H1 (cell line): ENCODE measurements at regions not wholly inside any gene's neighbourhood (a gene's known extent, or its start where the extent isn't known, plus 50 kb on each side); places are given as distances from the start of the nearest gene placed in this dataset.

ENCODE experiments used
- CTCF ChIA-PET: fragments of 300-600 bp; sonication (Branson Sonifier 250); formaldehyde crosslinking; loops from one replicate; lab custom pipeline; 2021; ENCODE audit not compliant: partially characterized antibody; lab: Charles Lee
- POLR2A ChIA-PET: fragments of 300-600 bp; sonication (Branson Sonifier 250); formaldehyde crosslinking; loops from one replicate; lab custom pipeline; 2021; ENCODE audit warnings: inconsistent platforms; ENCODE audit not compliant: partially characterized antibody; lab: Charles Lee
- DNase-seq, 2 experiments: peaks; one replicate each; pipeline versions ENCODE4 v3.0.0 to v3.0.0-alpha.2; 2010 to 2022; ENCODE audit warnings: low spot score in 2 of 2, low read depth in 1 of 2, mixed read lengths in 1 of 2
- FAIRE-seq: peaks from 2 replicates; lab custom pipeline; 2011; peaks lifted over from hg19 to GRCh38; lab: Jason Lieb, UNC
- H2AFZ ChIP-seq: 2 replicates; pipeline ENCODE4 v1.8.1; 2012; ENCODE audit warnings: low read length, inconsistent platforms
- H2AK5ac ChIP-seq: 2 replicates; pipeline ENCODE4 v1.6.1; 2013; ENCODE audit warnings: low read depth, low read length
- H2BK120ac ChIP-seq: replicated peaks from 2 replicates; pipeline ENCODE3; 2013; ENCODE audit warnings: low read depth, low read length, inconsistent platforms
- H2BK12ac ChIP-seq: 2 replicates; pipeline ENCODE4 v1.6.1; 2013; ENCODE audit warnings: low read depth, low read length
- H2BK15ac ChIP-seq: 2 replicates; pipeline ENCODE4 v1.6.1; 2013; ENCODE audit warnings: low read length
- H2BK20ac ChIP-seq: 2 replicates; pipeline ENCODE4 v1.6.1; 2013; ENCODE audit warnings: low read length
- H2BK5ac ChIP-seq: 2 replicates; pipeline ENCODE4 v1.6.1; 2013; ENCODE audit warnings: low read depth, low read length
- H3K14ac ChIP-seq: 2 replicates; pipeline ENCODE4 v1.6.1; 2013; ENCODE audit warnings: inconsistent platforms; ENCODE audit not compliant: insufficient read length
- H3K18ac ChIP-seq: 2 replicates; pipeline ENCODE4 v1.6.1; 2013; ENCODE audit warnings: low read length; ENCODE audit errors: extremely low read depth
- H3K23ac ChIP-seq: 2 replicates; pipeline ENCODE4 v1.6.1; 2013; ENCODE audit warnings: inconsistent platforms; ENCODE audit not compliant: insufficient read length
- H3K23me2 ChIP-seq: 2 replicates; pipeline ENCODE4 v1.6.1; 2013; ENCODE audit warnings: low read depth, low read length
- H3K27ac ChIP-seq: 2 replicates; pipeline ENCODE4 v1.6.1; 2011; ENCODE audit warnings: low read depth, low read length, inconsistent platforms
- H3K27me3 ChIP-seq, 4 experiments: replicated peaks in 1 of 4; 1 replicate in 1 of 4; 2 replicates in 3 of 4; pipeline versions ENCODE4 v1.6.1 to v1.8.1; 2011 to 2013; ENCODE audit warnings: low read length in 3 of 4, mild to moderate bottlenecking in 3 of 4, inconsistent platforms in 2 of 4, mixed read lengths in 2 of 4, moderate library complexity in 1 of 4; ENCODE audit not compliant: control insufficient read depth in 3 of 4, insufficient read depth in 3 of 4; ENCODE audit errors: extremely low read depth in 1 of 4
- H3K36me3 ChIP-seq, 4 experiments: 2 replicates each; pipeline versions ENCODE4 v1.6.1 to v1.8.1; 2011 to 2013; ENCODE audit warnings: mild to moderate bottlenecking in 4 of 4, low read length in 3 of 4, moderate library complexity in 2 of 4, control low read depth in 1 of 4, inconsistent platforms in 1 of 4; ENCODE audit not compliant: insufficient read depth in 4 of 4, control insufficient read depth in 2 of 4
- H3K4ac ChIP-seq: replicated peaks from 2 replicates; pipeline ENCODE3; 2013; ENCODE audit warnings: low read length, low read depth, mixed read lengths, inconsistent platforms; ENCODE audit not compliant: insufficient read length
- H3K4me1 ChIP-seq, 4 experiments: replicated peaks in 1 of 4; 1 replicate in 1 of 4; 2 replicates in 3 of 4; pipeline versions ENCODE4 v1.6.1 to v1.8.1; 2011 to 2013; ENCODE audit warnings: low read length in 3 of 4, inconsistent platforms in 2 of 4, mixed read lengths in 1 of 4; ENCODE audit not compliant: insufficient read depth in 4 of 4, control insufficient read depth in 3 of 4
- H3K4me2 ChIP-seq, 2 experiments: 2 replicates each; pipeline versions ENCODE4 v1.6.1 to v1.8.1; 2011 to 2013; ENCODE audit warnings: low read depth in 2 of 2, low read length in 2 of 2, control low read depth in 1 of 2, inconsistent platforms in 1 of 2, mild to moderate bottlenecking in 1 of 2; ENCODE audit not compliant: insufficient read depth in 1 of 2
- H3K4me3 ChIP-seq, 4 experiments: fragments of 200-600, 300-600 bp in 1 of 4; sonication (generic), shearing (Covaris generic), sonication (Bioruptor Twin) in 1 of 4; 2 replicates each; pipeline versions ENCODE4 v1.5.1 to v1.8.1; 2011 to 2016; ENCODE audit warnings: low read length in 4 of 4, low read depth in 3 of 4, control low read depth in 2 of 4, inconsistent platforms in 2 of 4, mild to moderate bottlenecking in 2 of 4, mixed read lengths in 1 of 4, moderate library complexity in 1 of 4; ENCODE audit not compliant: insufficient read depth in 2 of 4; ENCODE audit errors: extremely low read depth in 1 of 4
- H3K56ac ChIP-seq: replicated peaks from 2 replicates; pipeline ENCODE3; 2013; ENCODE audit warnings: low read depth, mild to moderate bottlenecking, mixed read lengths, low read length, inconsistent platforms; ENCODE audit not compliant: insufficient read length
- H3K79me1 ChIP-seq: 2 replicates; pipeline ENCODE4 v1.6.1; 2013; ENCODE audit warnings: low read depth, low read length, control low read depth
- H3K79me2 ChIP-seq, 2 experiments: 2 replicates each; pipeline versions ENCODE4 v1.6.1 to v1.8.1; 2012 to 2013; ENCODE audit warnings: low read length in 2 of 2, mild to moderate bottlenecking in 2 of 2, inconsistent platforms in 1 of 2; ENCODE audit not compliant: insufficient read depth in 2 of 2, control insufficient read depth in 1 of 2
- H3K9ac ChIP-seq, 4 experiments: replicated peaks in 1 of 4; 1 replicate in 1 of 4; 2 replicates in 3 of 4; pipeline versions ENCODE4 v1.6.1 to v1.8.1; 2011 to 2013; ENCODE audit warnings: low read depth in 3 of 4, low read length in 3 of 4, control low read depth in 2 of 4, mild to moderate bottlenecking in 2 of 4, moderate library complexity in 2 of 4, inconsistent platforms in 1 of 4; ENCODE audit errors: extremely low read depth in 1 of 4
- H3K9me3 ChIP-seq, 2 experiments: 2 replicates each; pipeline versions ENCODE4 v1.6.1 to v1.8.1; 2012 to 2013; ENCODE audit warnings: mild to moderate bottlenecking in 2 of 2, moderate library complexity in 2 of 2, control low read depth in 1 of 2, inconsistent platforms in 1 of 2, low read depth in 1 of 2, low read length in 1 of 2, mixed read lengths in 1 of 2; ENCODE audit not compliant: insufficient read depth in 2 of 2
- H4K20me1 ChIP-seq, 2 experiments: replicated peaks in 1 of 2; 2 replicates each; pipeline versions ENCODE3 to v1.8.1; 2011 to 2013; ENCODE audit warnings: inconsistent platforms in 2 of 2, low read length in 2 of 2, mild to moderate bottlenecking in 1 of 2; ENCODE audit not compliant: insufficient read depth in 2 of 2, control insufficient read depth in 1 of 2
- H4K5ac ChIP-seq: 2 replicates; pipeline ENCODE4 v1.6.1; 2013; ENCODE audit warnings: low read length, low read depth, mixed read lengths, inconsistent platforms; ENCODE audit not compliant: insufficient read length
- H4K8ac ChIP-seq: 2 replicates; pipeline ENCODE4 v1.8.0; 2013; ENCODE audit warnings: mild to moderate bottlenecking, moderate library complexity, low read length, inconsistent platforms; ENCODE audit not compliant: insufficient read depth; ENCODE audit errors: extremely low read depth
- H4K91ac ChIP-seq: replicated peaks from 2 replicates; pipeline ENCODE3; 2013; ENCODE audit warnings: low read length, mixed read lengths, inconsistent platforms; ENCODE audit not compliant: insufficient read length
- CBX8 ChIP-seq: fragments of 300-800, 300-1000 bp; sonication (generic); IDR thresholded peaks from 2 replicates; pipeline ENCODE4 v1.7.1; 2016; ENCODE audit warnings: low read depth, low read length, borderline replicate concordance
- CEBPB ChIP-seq: IDR thresholded peaks from 2 replicates; pipeline ENCODE4 v1.6.1; 2012; ENCODE audit warnings: low read depth, low read length
- E2F6 ChIP-seq: IDR thresholded peaks from 2 replicates; pipeline ENCODE4 v1.6.1; 2012; ENCODE audit warnings: inconsistent platforms
- FOSL1 ChIP-seq: IDR thresholded peaks from 2 replicates; pipeline ENCODE4 v1.6.1; 2011; ENCODE audit warnings: mild to moderate bottlenecking, low read depth, low read length, moderate library complexity; ENCODE audit not compliant: insufficient read depth
- KDM5A ChIP-seq: fragments of 200-600 bp; IDR thresholded peaks from 2 replicates; pipeline ENCODE4 v1.7.1; 2012; ENCODE audit warnings: mild to moderate bottlenecking, low read length, inconsistent platforms, mixed read lengths
- MAX ChIP-seq: IDR thresholded peaks from 2 replicates; pipeline ENCODE4 v1.6.1; 2012; ENCODE audit warnings: inconsistent platforms
- NANOG ChIP-seq: IDR thresholded peaks from 2 replicates; pipeline ENCODE4 v1.6.1; 2011; ENCODE audit warnings: low read length, low read depth, mild to moderate bottlenecking, inconsistent platforms; ENCODE audit not compliant: insufficient read depth, poor library complexity, severe bottlenecking
- RXRA ChIP-seq: IDR thresholded peaks from 2 replicates; pipeline ENCODE4 v1.6.1; 2011; ENCODE audit warnings: low read depth, mild to moderate bottlenecking, low read length, moderate library complexity; ENCODE audit not compliant: insufficient read depth
- SIX5 ChIP-seq: IDR thresholded peaks from 2 replicates; pipeline ENCODE4 v1.6.1; 2011; ENCODE audit warnings: mild to moderate bottlenecking, low read depth, low read length
- TAF7 ChIP-seq: optimal IDR thresholded peaks from 2 replicates; pipeline ENCODE3; 2011; ENCODE audit warnings: low read depth, mild to moderate bottlenecking, inconsistent platforms, low read length, moderate library complexity, borderline replicate concordance
- TBP ChIP-seq: IDR thresholded peaks from 2 replicates; pipeline ENCODE4 v1.6.1; 2011; ENCODE audit warnings: low read depth, low read length, improper control_type of control experiment
- USF2 ChIP-seq: IDR thresholded peaks from 2 replicates; pipeline ENCODE4 v1.6.1; 2011; ENCODE audit warnings: low read length, improper control_type of control experiment
- WGBS, 2 experiments: shearing (Covaris generic) in 1 of 2; methylation state at CpG; one replicate each; pipeline versions ENCODE4 v1.1.6 to v1.1.7; 2013 to 2015; ENCODE audit warnings: low lambda C conversion rate in 2 of 2, mixed read lengths in 2 of 2, inconsistent platforms in 1 of 2, low coverage in 1 of 2, missing lambda C conversion rate in 1 of 2; ENCODE audit not compliant: insufficient replicate concordance in 2 of 2, insufficient coverage in 1 of 2, insufficient read length in 1 of 2; ENCODE audit errors: extremely low coverage in 1 of 2, missing lambda C conversion rate in 1 of 2; 5-methylcytosine and 5-hydroxymethylcytosine counted together

GRCh38 chr15:69917056-69917455 lies 180.7 kb downstream of the TLE3 start:
- ChIA-PET CTCF (interaction anchor here (0.6 to 1.2 kb wide), 5 partner anchors 10 to 183 kb away, joined by 3 to 4 read pairs (median 3); no protein-coding TSS in a partner anchor), POLR2A (no interaction called here)
- Histone ChIP-seq H4K91ac (no peak overlapping the region), H3K79me1 (no peaks in the 10 kb centered on the region), H3K27me3 (peaks cover 0 to 5% (median 3%) of the 10 kb centered on the region in 4 experiments; a peak in 3 of 7 replicates), H2AFZ (no peak overlapping the region), H2AK5ac (no peak overlapping the region), H2BK120ac (no peak overlapping the region), H3K27ac (no peak overlapping the region), H3K23ac (no peak overlapping the region), H4K20me1 (no peaks in the 10 kb centered on the region), H2BK12ac (no peak overlapping the region), H4K8ac (no peak overlapping the region), H2BK20ac (no peak overlapping the region), H3K9ac (no peak overlapping the region), H3K23me2 (no peaks in the 10 kb centered on the region; the same call in 1 of the 2 replicates), H3K4me3 (no peak overlapping the region), H3K4me1 (peaks cover 3 to 18% (median 8%) of the 10 kb centered on the region in 4 experiments), H3K9me3 (no peaks in the 10 kb centered on the region; a peak in 1 of 4 replicates), H3K36me3 (no peaks in the 10 kb centered on the region), H4K5ac (no peak overlapping the region), H2BK15ac (no peak overlapping the region), H2BK5ac (no peak overlapping the region), H3K79me2 (no peaks in the 10 kb centered on the region), H3K4ac (no peak overlapping the region), H3K56ac (no peak overlapping the region), H3K4me2 (no peak overlapping the region), H3K18ac (no peak overlapping the region), H3K14ac (no peak overlapping the region)
- FAIRE-seq (no peak), DNase-seq (no peak)
- WGBS, 2 experiments: 86% methylated on average over 2 of the region's 2 CpGs; no CpG with 5 or more reads in 1 of the 2 experiments
- TF ChIP-seq TBP (no peak), RXRA (no peak), FOSL1 (no peak), USF2 (no peak), TAF7 (no peak), E2F6 (no peak), NANOG (no peak), SIX5 (no peak), MAX (no peak), CEBPB (no peak), CBX8 (no peak), KDM5A (no peak)
